ENCODE measurements at regions not wholly inside any gene's neighbourhood (a gene's known extent, or its start where the extent isn't known, plus 50 kb on each side); places are given as distances from the start of the nearest gene placed in this dataset.
"Not testable (repeated sequence)": the region's sequence is repeated elsewhere in the genome, so short reads cannot be mapped to it uniquely, and the experiment has no call there.

GRCh38 chr10:9239298-9239697, 1184.8 kb downstream of the GATA3 start:
- no peak for ATAC-seq
- intact Hi-C loops (cut with DNase I), result no loop called here
- DNase-seq (ENCODE audit: missing footprints), result no peak

GRCh38 chr10:9243941-9244411, 1189.5 kb downstream of the GATA3 start:
- ATAC-seq (no peak), DNase-seq (ENCODE audit: missing footprints) (no peak)
- intact Hi-C loops (cut with DNase I), result no loop called here

- intact Hi-C loops (cut with DNase I), result no loop called here
- ATAC-seq, result no peak
- DNase-seq (ENCODE audit: missing footprints), result no peak
Measured at GRCh38 chr10:9244864-9245263, 1190.4 kb downstream of the GATA3 start.

- ATAC-seq, result no peak
- intact Hi-C loops (cut with DNase I), result no loop called here
- DNase-seq (ENCODE audit: missing footprints), result no peak
Measured at GRCh38 chr10:9253121-9253520, 1198.6 kb downstream of the GATA3 start.

- ATAC-seq, result no peak
- intact Hi-C loops (cut with DNase I), result no loop called here
- no peak for DNase-seq (ENCODE audit: missing footprints)
Measured at GRCh38 chr10:9254353-9254752, 1199.9 kb downstream of the GATA3 start.

GRCh38 chr10:9260690-9261089, 1206.2 kb downstream of the GATA3 start:
- intact Hi-C loops (cut with DNase I), result no loop called here
- DNase-seq (ENCODE audit: missing footprints), result no peak
- ATAC-seq, result no peak

GRCh38 chr10:9262770-9263169, 1208.3 kb downstream of the GATA3 start:
- intact Hi-C loops (cut with DNase I), result no loop called here
- DNase-seq (ENCODE audit: missing footprints), result no peak
- ATAC-seq, result no peak

- intact Hi-C loops (cut with DNase I), result no loop called here
- no peak for ATAC-seq
- DNase-seq (ENCODE audit: missing footprints), result no peak
Measured at GRCh38 chr10:9268176-9268575, 1213.7 kb downstream of the GATA3 start.

GRCh38 chr10:9273126-9273833, 1218.8 kb downstream of the GATA3 start:
- intact Hi-C loops (cut with DNase I); DNase-seq (ENCODE audit: missing footprints): not testable (repeated sequence)

GRCh38 chr10:9274206-9274755, 1219.8 kb downstream of the GATA3 start:
- intact Hi-C loops (cut with DNase I), result no loop called here
- DNase-seq (ENCODE audit: missing footprints), result no peak
- no peak for ATAC-seq

More at GRCh38 chr10:9273126-9273833, 1218.8 kb downstream of the GATA3 start:
- not testable (repeated sequence) for ATAC-seq

GRCh38 chr10:9275861-9276260, 1221.4 kb downstream of the GATA3 start:
- ATAC-seq (no peak), DNase-seq (ENCODE audit: missing footprints) (no peak)
- intact Hi-C loops (cut with DNase I), result no loop called here

GRCh38 chr10:9285690-9286089, 1231.2 kb downstream of the GATA3 start:
- intact Hi-C loops (cut with DNase I), result no loop called here
- DNase-seq (ENCODE audit: missing footprints), result no peak
- no peak for ATAC-seq

GRCh38 chr10:9289811-9290210, 1235.3 kb downstream of the GATA3 start:
- DNase-seq (ENCODE audit: missing footprints) (no peak), ATAC-seq (no peak)
- intact Hi-C loops (cut with DNase I), result no loop called here

- intact Hi-C loops (cut with DNase I), result no loop called here
- DNase-seq (ENCODE audit: missing footprints) (no peak), ATAC-seq (no peak)
Measured at GRCh38 chr10:9291081-9291480, 1236.6 kb downstream of the GATA3 start.

GRCh38 chr10:9294132-9294663, 1239.7 kb downstream of the GATA3 start:
- no peak for DNase-seq (ENCODE audit: missing footprints)
- intact Hi-C loops (cut with DNase I), result no loop called here
- ATAC-seq, result no peak

GRCh38 chr10:9294865-9295264, 1240.4 kb downstream of the GATA3 start:
- ATAC-seq (no peak), DNase-seq (ENCODE audit: missing footprints) (no peak)
- intact Hi-C loops (cut with DNase I), result no loop called here

- ATAC-seq, result no peak
- intact Hi-C loops (cut with DNase I), result no loop called here
- no peak for DNase-seq (ENCODE audit: missing footprints)
Measured at GRCh38 chr10:9296190-9296589, 1241.7 kb downstream of the GATA3 start.

- no peak for DNase-seq (ENCODE audit: missing footprints)
- intact Hi-C loops (cut with DNase I), result no loop called here
Measured at GRCh38 chr10:9297580-9297979, 1243.1 kb downstream of the GATA3 start.

GRCh38 chr10:9299966-9300365, 1245.5 kb downstream of the GATA3 start:
- no peak for DNase-seq (ENCODE audit: missing footprints)
- ATAC-seq, result no peak
- intact Hi-C loops (cut with DNase I), result loop anchor here (5.0 to 10.0 kb wide), 2 partner anchors 1425 to 1773 kb away; no protein-coding TSS in a partner anchor

More at GRCh38 chr10:9297580-9297979, 1243.1 kb downstream of the GATA3 start:
- no peak for ATAC-seq

GRCh38 chr10:9301148-9301547, 1246.7 kb downstream of the GATA3 start:
- ATAC-seq, result no peak
- DNase-seq (ENCODE audit: missing footprints), result no peak

More at GRCh38 chr10:9301148-9301547, 1246.7 kb downstream of the GATA3 start:
- intact Hi-C loops (cut with DNase I), result loop anchor here (5.0 to 10.0 kb wide), 2 partner anchors 1426 to 1774 kb away; no protein-coding TSS in a partner anchor

All from Right ventricle myocardium inferior (tissue), 1 donor.